GM18498 (cell line): ENCODE measurements at regions not wholly inside any gene's neighbourhood (a gene's known extent, or its start where the extent isn't known, plus 50 kb on each side); places are given as distances from the start of the nearest gene placed in this dataset.

ENCODE experiments used
- ATAC-seq: cut with Tn5 transposase; IDR thresholded peaks from one replicate; pipeline ENCODE4 v1.9.1; 2021; ENCODE audit warnings: mild to moderate bottlenecking, moderate library complexity; ENCODE audit not compliant: unreplicated experiment

DNA sequence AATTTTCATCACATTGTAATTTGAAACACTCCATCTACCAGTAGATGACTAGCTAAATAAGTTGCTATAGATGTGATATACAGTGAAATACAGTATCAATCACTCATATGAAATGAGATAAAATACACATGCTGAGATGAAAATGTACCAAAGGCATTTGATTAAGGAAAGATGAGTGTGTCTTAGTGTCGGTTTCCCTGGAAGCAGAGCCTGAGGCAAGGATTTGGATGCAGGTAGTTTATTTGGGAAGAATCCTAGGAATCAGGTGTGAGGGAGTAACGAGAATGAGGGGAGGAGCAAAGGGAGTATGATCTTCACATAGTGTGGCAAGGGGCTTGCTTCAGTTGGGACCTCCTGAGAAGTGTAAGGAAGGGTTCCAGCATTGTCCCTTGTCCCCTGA, 188.2 kb upstream of the CTBP2 start:
- ATAC-seq = no peak

DNA sequence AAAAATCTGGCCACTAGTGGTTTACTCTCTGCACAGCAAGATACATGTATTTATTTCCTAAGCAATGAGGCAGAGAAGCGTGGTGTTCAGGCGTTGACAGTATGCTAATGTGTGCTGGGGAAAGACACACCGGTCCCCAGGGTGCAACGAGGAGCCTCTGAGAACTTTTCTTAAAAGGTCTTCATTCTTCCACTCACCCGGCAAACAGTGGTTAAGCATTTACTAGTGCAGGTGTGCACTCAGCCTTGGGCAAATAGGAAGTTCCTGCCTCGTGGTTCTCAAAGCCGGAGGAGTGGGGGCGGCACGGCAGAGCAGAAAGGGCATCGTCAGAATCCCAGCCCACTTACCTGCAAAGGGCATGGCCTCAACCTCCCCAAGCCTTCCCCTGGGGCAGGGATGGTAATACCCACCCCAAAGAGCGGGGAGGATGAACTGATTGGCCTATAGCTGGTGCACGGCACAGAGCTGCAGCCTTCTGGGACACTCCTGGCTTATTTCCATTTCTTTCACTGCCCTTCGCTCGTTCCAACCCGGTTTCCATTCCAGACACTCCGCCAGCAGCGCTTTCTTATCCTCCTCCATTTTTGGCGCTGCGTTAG, 184.3 kb upstream of the CTBP2 start:
- ATAC-seq = no peak

DNA sequence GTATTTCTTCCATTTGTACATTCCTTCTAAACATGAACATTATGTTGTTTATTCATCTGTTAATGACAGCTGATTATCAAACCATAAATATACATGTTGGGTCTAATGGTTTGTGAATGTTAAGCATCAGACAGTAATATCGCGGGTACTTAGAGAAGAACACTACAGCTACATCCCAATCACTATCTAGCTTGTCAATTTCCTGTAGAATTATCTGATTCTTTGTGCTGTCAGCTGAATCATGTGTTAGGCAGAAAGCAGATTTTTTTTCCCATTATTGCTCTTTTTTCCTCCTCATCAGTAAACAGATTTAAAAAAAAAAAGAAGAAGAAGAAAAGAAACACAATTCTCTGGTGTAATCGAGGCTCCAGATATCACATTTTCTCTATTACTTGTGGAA, 183.6 kb upstream of the CTBP2 start:
- no peak for ATAC-seq

DNA sequence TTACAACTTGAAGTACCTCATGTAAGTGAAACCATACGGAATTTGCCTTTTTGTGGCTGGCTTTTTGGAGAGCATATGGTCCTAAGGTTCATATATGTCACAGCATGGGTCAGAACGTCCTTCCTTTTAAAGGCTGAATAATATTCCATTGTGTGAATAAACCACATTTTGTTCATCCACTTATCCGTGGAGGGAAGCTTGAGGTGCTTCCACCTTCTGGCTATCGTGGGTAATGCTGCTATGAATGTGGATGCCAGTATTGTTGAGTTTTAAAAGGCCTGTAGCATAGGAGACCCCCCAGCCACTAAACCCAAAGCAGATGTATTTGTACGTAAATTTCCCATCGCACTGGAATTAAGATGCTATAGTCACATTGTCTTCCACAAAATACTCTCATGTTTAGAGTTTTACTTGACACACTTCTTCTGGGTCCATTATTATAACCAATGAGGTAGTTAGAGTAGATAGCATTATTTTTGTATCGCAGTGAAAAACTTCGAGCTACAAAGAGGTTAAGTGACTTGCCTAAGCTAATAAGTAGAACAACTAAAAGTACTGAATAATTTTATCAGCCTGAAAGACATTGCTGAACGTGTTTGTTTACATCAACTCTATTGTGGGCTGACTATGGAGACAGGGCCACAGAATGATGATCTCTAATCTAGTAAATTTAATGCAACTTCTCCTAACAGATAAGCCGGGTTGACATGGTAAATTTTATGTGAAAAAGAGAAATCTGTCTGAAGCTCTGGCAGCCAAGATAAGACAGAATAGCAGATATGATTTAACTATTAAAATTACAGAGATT, 183.0 kb upstream of the CTBP2 start:
- ATAC-seq = no peak

DNA sequence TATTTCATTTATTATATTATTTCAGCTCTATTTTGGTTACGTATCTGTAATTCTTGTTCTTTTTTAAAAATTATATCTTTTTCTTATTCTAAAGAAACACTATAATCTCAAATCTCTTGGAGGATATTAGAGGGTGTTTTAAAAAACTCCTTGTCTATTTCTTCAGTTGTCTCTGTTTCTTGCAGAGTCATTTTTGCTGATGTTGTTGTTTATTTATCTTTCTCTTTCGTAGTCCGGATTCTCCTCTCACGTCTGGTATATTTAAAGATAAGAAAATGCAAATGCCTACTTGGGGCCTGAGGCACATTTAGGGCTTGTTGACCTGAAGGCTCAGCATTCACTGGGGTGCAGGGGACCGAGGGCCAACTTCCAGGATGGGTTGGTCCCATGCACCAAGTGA, 181.2 kb upstream of the CTBP2 start:
- ATAC-seq = no peak

DNA sequence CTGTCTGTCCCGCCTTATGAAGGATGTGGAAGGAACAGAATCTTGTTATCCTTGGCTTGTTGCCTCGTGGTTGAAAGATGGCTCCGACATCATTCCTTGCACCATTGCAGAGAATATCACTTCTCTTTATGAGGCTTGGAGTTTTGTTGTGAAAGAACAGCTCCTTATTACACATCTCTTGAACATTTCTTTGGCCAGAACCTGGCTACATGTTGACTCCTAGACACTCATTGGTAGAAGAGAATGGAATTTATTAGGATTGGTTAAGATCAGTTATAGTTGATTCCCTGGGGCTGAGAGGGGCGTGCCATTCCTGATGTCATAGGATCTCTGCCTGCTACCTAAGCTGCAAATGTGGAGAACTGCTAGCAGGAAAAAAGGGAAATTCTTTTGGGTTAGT, 180.5 kb upstream of the CTBP2 start:
- ATAC-seq = no peak

DNA sequence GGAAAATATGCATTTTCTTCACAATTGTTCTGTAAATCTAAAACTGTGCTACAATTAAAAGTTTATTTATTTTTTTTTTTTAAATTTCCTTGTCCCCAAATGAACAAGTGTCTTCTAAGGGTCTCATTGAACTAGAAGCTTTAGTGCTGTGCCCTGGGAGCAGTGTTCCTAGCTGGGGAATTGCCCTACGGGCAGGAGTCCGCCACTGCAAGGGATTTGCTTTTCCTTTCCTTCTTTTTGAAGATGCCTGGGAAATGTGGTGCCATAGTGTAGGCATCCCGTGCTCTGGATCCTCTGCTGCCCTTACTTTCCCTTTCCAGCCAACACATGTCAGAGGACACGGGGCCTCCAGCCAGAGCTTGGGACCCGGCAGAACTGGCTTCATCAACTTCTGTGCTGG, 177.1 kb upstream of the CTBP2 start:
- ATAC-seq = no peak

DNA sequence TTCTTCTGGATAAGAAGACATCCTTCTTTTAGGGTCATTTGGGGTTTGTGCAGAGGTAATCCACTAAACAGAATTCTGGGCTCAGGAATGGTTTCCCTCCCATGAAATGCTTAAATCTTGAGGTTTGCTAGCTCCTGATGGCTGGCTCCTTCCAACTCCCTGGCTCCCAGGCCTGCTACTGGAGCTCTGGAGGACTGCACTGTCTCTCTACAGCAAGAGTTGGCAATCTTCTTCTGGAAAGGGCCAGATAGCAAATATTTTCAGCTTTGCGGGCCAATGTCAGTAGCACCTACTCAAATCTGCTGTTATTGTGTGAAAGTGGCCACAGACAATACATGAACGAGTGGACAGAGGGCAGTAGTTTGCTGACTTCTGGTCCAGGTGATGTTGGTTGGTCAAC, 174.2 kb upstream of the CTBP2 start:
- no peak for ATAC-seq

DNA sequence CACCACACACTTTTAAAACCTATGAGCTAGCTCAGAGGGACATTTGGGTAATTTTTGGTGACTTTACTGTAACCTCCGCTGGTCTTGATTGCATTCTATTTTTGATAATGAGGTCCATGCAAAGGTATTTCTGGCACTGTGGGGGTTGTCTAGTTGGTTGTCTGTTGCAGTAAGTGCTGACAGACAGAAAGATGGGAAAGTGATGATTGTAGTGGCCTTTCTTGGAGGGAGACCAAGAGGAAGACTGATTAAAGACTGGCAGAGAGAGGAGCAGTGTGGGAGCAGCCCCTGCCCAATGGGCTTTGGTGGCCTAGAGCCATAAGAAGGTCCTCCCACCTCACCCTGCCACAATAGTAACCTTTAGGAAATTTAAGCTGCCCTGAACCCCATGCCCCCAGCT, 173.4 kb upstream of the CTBP2 start:
- no peak for ATAC-seq

DNA sequence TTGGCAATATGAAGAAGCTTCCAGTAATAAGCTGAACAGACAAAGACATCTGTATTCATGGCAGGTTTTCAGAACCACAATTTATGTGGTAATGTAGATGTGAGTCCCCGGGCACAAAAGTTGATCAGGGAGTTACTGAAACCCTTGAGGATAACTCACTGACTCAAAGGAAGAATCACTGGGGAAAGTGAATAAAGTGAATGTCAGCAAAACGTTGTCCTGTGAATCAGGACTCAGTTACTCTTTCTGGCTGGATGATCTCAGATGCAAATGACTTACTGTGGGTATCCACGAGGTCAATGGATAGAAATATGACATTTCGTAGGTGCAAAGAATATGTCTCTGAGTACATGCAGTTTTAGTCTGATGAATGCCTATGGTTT, 172.8 kb upstream of the CTBP2 start:
- no peak for ATAC-seq

DNA sequence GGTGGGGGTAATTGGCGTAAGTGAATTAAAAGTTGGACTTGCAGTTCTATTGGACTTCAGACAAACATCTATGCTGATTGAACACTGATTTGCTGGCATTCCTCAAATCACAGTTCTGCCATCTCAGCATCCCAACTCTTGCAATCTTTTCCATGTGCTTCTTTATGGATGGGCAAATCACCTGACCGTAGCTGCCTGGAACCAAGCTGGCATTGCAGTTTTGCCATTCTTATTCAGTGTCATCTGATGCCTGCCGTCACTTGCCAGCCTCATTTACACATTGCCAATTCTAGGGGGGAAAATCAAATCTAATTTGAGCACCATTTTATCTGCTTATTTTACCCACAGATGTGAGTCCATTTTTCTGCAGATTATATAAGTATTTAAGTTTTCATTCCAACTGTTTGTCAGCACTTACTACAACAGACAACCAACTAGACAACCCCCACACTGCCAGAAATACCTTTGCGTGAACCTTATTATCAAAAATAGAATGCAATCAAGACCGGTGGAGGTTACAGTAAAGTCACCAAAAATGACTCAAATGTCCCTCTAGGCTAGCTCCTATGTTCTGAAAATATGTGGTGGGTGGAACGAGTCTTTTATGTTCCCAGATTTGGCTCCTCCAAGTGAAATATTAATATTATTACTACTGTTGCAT, 172.3 kb upstream of the CTBP2 start:
- ATAC-seq = no peak

DNA sequence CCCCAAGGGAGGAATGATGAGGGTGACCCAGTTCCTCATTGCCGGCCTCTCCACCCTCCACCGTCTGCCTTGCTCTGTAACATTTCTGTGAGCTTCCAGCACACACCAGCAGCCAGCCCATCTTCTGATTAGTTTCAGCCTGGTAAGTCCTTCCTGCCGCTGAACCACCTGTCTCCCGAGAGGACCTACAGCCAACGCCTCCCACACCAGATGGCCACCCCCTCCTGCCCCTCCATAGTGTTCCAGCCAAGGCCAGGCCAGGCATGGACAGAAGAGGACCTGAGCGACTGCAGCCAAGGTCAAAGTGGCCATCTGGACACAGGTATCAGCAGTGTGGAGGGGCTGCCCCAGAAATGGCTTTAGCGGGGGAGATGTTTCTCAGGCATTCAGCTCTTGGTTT, 170.7 kb upstream of the CTBP2 start:
- ATAC-seq = no peak

DNA sequence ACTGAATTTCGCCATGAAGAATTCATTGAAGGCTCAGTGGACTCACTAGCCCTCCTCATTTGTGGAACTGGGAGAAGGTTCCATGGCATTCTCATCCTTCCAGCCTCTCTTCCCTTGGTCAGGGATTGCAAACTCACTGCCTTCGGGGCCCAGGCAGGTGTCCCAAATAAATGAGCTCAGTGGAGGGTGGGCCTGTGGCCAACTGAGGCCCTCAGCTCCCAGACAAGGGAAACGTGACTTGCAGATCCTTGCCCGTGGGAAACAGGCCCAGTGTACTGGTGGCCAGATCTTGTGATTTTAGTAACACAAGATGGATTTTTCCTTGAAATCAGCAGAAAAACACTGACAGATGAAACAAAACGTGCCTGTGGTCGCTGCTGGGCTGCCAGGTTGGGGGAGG, 168.7 kb upstream of the CTBP2 start:
- ATAC-seq = no peak

DNA sequence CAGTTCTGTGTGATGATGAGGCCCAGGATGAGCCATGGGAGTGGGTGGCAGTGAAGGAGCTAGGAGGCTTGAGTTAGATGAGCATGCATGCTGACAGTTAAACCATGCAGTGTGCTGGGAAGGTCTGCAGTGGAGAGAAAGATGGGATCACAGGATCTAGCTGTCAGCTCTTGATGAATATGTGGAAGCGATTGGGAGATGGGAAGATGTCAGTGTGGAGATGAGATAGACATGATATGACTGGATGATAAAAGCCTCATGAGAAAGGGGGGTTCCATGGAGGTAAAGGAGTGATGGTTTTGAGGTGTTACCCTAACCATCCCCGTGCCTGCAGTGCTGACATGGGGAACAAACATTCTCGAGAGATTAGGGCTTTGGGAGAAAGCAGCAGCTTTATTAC, 165.0 kb upstream of the CTBP2 start:
- ATAC-seq = no peak

DNA sequence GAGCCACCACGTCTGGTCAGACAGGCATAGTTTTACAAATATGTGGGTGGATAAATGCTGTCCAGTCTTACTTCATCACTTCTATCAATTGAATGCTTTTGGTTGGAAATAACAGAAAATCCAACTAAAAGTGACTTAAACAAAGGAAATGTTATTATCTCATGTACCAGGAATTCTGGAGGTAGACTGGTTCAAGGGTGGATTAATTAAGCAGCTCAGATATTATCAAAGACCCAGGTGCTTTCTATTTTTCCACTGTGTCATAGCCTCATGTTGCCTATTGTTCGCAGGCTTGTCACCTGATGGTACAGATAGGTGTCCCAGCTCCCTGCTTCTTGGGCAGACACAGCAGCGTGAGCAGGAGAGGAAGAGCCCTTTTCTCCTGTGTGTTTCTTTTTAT, 156.1 kb upstream of the CTBP2 start:
- no peak for ATAC-seq

DNA sequence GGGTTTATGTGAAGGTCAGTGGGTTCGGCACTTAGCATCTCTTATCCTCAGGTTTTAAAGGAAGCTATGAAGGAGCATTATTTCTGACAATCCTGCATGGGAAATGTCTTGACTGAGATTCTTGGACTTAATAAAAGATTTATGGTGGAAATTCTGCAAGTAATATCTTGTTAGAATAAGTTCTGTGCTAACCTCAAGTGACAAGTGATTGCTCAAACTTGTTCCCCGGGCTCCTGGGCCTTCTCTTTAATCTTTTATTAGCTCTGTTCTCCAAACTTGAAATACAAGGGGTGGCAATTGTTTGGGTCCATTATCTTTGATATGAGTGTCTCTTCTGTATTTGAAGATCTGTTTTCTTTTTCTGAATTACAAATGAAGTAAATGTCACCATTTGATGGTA, 140.6 kb upstream of the CTBP2 start:
- no peak for ATAC-seq

DNA sequence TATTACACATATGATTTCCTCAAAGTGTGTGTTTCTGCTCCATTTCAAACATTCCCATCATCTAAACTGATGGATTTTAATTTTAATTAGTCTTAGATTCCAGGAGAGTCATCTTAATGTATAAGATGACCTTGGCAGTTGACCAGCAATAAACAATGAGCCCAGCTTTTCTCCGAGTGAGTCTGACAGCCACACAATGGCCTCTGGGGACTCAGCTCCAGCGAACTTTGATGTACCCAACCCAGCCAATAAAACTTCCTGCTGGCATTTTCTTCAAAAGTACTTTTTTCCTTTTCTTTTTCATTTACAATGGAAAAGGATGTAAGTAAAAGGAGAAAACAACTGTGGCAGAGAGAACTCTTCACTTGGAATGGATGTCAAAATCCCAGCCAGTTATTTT, 139.1 kb upstream of the CTBP2 start:
- ATAC-seq = no peak

DNA sequence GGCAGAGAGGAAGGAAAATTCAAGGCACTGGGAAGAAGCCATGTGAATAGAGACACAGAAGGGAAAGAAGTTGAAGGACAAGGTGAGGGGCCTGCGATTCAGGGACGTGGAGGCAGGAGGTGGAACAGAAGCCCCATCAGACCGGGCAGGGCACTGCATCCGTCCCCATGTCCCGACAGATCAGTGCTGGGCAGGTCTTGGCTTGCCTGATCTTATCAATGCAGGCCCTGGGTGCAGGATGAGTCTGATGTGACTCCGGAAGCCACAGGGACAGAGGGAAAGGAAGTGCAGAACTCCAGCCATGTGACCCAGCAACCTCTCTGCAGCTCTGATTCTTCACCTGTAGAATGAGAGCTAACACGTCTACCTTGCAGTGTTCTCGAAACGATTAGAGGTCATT, 136.2 kb upstream of the CTBP2 start:
- ATAC-seq = no peak

DNA sequence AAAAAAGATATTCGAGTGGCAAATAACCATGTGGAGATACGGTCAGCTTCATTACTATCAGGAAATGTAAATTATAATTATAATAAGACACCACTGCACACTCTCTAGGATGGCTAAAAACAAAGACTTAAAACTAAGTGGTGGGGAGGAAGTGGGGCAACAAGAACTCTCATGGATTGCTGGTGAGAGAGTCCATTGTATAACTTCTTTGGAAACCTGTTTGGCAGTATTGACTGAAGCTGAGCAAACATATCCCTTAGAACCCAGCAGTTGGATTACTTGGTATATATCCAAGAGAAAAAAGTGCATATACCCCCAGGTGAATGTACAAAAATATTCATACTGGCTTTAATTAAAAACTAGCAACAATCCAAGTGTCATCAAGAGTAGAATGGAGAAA, 133.7 kb upstream of the CTBP2 start:
- ATAC-seq = no peak

DNA sequence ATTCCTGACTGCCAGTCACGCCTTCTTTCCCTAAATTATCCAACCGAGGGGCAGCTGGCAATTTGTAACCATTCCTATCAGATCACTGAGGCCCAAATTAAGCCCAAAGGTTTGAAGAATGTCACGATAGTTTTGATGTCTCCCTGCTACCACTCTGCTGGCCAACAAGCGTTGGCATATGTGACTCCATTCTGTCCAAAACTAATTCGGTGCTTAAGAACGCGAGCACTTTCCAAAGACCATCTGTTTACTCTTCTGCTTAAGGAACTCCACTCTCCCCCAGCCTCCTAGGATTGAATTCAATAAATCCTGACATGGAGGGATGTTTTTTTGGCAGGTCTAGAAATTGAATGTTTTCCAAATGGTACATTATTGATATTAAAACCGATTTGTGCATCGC, 131.5 kb upstream of the CTBP2 start:
- ATAC-seq = no peak

DNA sequence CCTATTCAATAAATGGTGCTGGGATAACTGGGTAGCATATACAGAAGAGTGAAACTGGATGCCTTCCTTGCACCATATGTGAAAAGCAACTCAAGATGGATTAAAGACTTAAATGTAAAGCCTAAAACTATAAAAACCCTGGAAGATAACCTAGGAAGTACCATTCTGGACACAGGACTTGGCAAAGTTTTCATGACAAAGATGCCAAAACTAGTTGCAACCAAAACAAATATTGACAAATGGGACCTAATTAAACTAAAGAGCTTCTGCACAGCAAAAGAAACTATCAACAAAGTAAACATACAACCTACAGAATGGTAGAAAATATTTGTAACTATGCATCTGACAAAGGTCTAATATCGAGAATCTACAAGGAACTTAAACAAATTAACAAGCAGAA, 129.1 kb upstream of the CTBP2 start:
- ATAC-seq = no peak

DNA sequence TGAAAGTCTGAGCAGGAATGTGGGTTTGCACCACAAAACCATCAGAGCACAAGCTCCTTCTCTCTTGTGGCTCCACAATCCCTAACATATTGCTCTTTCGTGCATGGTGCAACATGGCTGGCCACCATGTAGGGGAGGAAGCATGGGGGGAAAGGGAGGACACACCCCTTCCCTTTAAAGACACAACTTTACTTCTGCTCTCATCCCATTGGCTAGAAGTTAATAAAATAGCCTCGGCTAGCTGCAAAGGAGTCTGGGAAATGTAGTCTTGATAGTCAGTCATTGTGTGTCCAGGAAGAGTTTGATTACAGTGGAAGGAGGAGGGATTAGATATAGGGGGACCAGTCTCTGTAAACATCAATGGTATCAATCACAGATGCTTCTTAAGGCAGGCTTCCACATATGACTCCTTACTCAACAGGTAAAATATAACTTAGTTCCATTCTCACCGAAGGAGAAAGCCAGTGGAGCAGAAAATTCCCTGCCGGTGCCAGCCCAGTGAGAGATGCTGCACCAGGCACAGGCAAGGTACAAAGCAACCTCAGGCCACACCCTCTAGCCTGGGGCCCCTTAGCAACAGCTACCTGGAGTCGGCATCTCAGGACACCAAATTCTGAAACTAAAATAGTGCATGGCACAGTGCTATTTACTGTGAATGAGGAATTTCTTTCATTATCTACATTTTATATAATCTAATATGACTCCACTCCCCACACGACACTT, 124.7 kb upstream of the CTBP2 start:
- no peak for ATAC-seq
